B cell (primary cell): ENCODE measurements at regions not wholly inside any gene's neighbourhood (a gene's known extent, or its start where the extent isn't known, plus 50 kb on each side); places are given as distances from the start of the nearest gene placed in this dataset.
A peak's percentile ranks its signal among the peaks of the same experiment; 100 is the strongest.

ENCODE experiments used
- ATAC-seq: fragments of 200-7000 bp; cut with Tn5 transposase; one replicate; pipeline ENCODE4 v1.10.0; 2021; ENCODE audit warnings: low read depth, mild to moderate bottlenecking, moderate number of reproducible peaks, moderate library complexity
- CTCF ChIA-PET: fragments of 350-600 bp; sonication (Branson Sonifier 250); formaldehyde crosslinking; loops from one replicate; lab custom pipeline; 2021; ENCODE audit warnings: antibody characterized with exemption, inconsistent platforms; lab: Charles Lee
- POLR2A ChIA-PET: fragments of 350-600 bp; sonication (Branson Sonifier 250); formaldehyde crosslinking; loops from one replicate; lab custom pipeline; 2021; ENCODE audit warnings: antibody characterized with exemption; lab: Charles Lee
- DNase-seq: peaks from one replicate; pipeline ENCODE4 v3.0.0; 2013
- H2AFZ ChIP-seq: 2 replicates; pipeline ENCODE4 v1.6.1; 2012; ENCODE audit warnings: mild to moderate bottlenecking, low read depth, low read length; ENCODE audit not compliant: insufficient read depth, poor library complexity, severe bottlenecking
- H3K27ac ChIP-seq, 2 donors: 1 replicate in 1 of 2; 2 replicates in 1 of 2; pipeline ENCODE4 v1.5.1; 2012 to 2013; ENCODE audit warnings: low read length in 2 of 2, mild to moderate bottlenecking in 2 of 2, moderate library complexity in 1 of 2
- H3K27me3 ChIP-seq, 4 experiments: fragments of 200-600 bp in 1 of 4; sonication (generic) in 1 of 4; replicated peaks in 1 of 4; 1 replicate in 2 of 4; 2 replicates in 2 of 4; pipeline versions ENCODE4 v1.6.1 to v1.7.0; 2013 to 2016; ENCODE audit warnings: low read length in 3 of 4, mild to moderate bottlenecking in 2 of 4, mixed read lengths in 1 of 4, moderate library complexity in 1 of 4; ENCODE audit not compliant: insufficient read depth in 4 of 4, control insufficient read depth in 3 of 4; ENCODE audit errors: control extremely low read depth in 1 of 4
- H3K36me3 ChIP-seq, 2 experiments: replicated peaks in 1 of 2; 1 replicate in 1 of 2; 2 replicates in 1 of 2; pipeline versions ENCODE4 v1.6.1 to v1.7.1; 2013; ENCODE audit warnings: low read length in 1 of 2; ENCODE audit not compliant: insufficient read depth in 2 of 2, control insufficient read depth in 1 of 2; ENCODE audit errors: control extremely low read depth in 1 of 2, extremely low read depth in 1 of 2
- H3K4me1 ChIP-seq, 2 donors: fragments of 200-600 bp in 1 of 2; sonication (generic) in 1 of 2; 1 replicate in 1 of 2; 2 replicates in 1 of 2; pipeline versions ENCODE4 v1.5.1 to v1.6.1; 2013 to 2017; ENCODE audit warnings: low read length in 2 of 2; ENCODE audit not compliant: control insufficient read depth in 2 of 2, insufficient read depth in 2 of 2
- H3K4me2 ChIP-seq: replicated peaks from 2 replicates; pipeline ENCODE3; 2012; ENCODE audit warnings: mild to moderate bottlenecking, low read depth, low read length; ENCODE audit not compliant: poor library complexity, severe bottlenecking
- H3K4me3 ChIP-seq, 5 experiments: fragments of 200-600 bp in 1 of 5; sonication (generic) in 1 of 5; 1 replicate in 3 of 5; 2 replicates in 2 of 5; pipeline versions ENCODE4 v1.5.1 to v1.7.0; 2011 to 2016; ENCODE audit warnings: low read length in 4 of 5, mild to moderate bottlenecking in 4 of 5, low read depth in 2 of 5, control low read depth in 1 of 5, moderate library complexity in 1 of 5; ENCODE audit not compliant: insufficient read depth in 1 of 5; ENCODE audit errors: control extremely low read depth in 1 of 5, extremely low read depth in 1 of 5
- H3K79me2 ChIP-seq: fragments of 200-600 bp; sonication (generic); one replicate; pipeline ENCODE4 v1.6.0; 2016; ENCODE audit warnings: low read length; ENCODE audit not compliant: control insufficient read depth, insufficient read depth
- H3K9ac ChIP-seq: fragments of 200-600 bp; sonication (generic); 2 replicates; pipeline ENCODE4 v1.6.1; 2017; ENCODE audit warnings: mild to moderate bottlenecking, low read length, moderate library complexity
- H3K9me3 ChIP-seq, 3 donors: one replicate each; pipeline versions ENCODE4 v1.6.1 to v1.7.1; 2013; ENCODE audit warnings: low read length in 2 of 3; ENCODE audit not compliant: control insufficient read depth in 2 of 3, insufficient read depth in 1 of 3; ENCODE audit errors: control extremely low read depth in 1 of 3
- H4K20me1 ChIP-seq: 2 replicates; pipeline ENCODE4 v1.6.0; 2012; ENCODE audit warnings: mild to moderate bottlenecking, low read length; ENCODE audit not compliant: insufficient read depth, control insufficient read depth, poor library complexity, severe bottlenecking
- H3K27ac Mint-ChIP-seq: one replicate; pipeline ENCODE4 v1.8.0; 2021; ENCODE audit warnings: mixed read lengths
- H3K27me3 Mint-ChIP-seq: one replicate; pipeline ENCODE4 v1.8.0; 2021; ENCODE audit warnings: mixed read lengths
- H3K4me1 Mint-ChIP-seq: one replicate; pipeline ENCODE4 v1.8.0; 2021; ENCODE audit warnings: mixed read lengths
- H3K4me3 Mint-ChIP-seq: one replicate; pipeline ENCODE4 v1.8.0; 2021; ENCODE audit warnings: mixed read lengths
- H3K9me3 Mint-ChIP-seq: one replicate; pipeline ENCODE4 v1.8.0; 2022; ENCODE audit warnings: mixed read lengths; ENCODE audit not compliant: insufficient read depth
- CTCF ChIP-seq: fragments of 200-600 bp; IDR thresholded peaks from one replicate; pipeline ENCODE4 v1.8.0; 2022; ENCODE audit warnings: antibody characterized with exemption, mild to moderate bottlenecking
- EZH2 ChIP-seq: IDR thresholded peaks from 2 replicates; pipeline ENCODE4 v1.6.1; 2012; ENCODE audit warnings: borderline replicate concordance, low read depth, mild to moderate bottlenecking, moderate library complexity, low read length; ENCODE audit not compliant: insufficient read depth, poor library complexity, severe bottlenecking
- WGBS: methylation state at CpG from one replicate; pipeline ENCODE4 v1.1.5; 2013; ENCODE audit warnings: missing lambda C conversion rate; ENCODE audit not compliant: insufficient coverage; 5-methylcytosine and 5-hydroxymethylcytosine counted together
- intact Hi-C: fragments of 100-400 bp; cut with micrococcal nuclease; formaldehyde crosslinking; loops from one replicate; pipeline ENCODE4 v1.10.0; 2022

GRCh38 chr1:244254467-244254866, 197.2 kb downstream of the ADSS2 start:
- intact Hi-C loops, result loop anchor here (1.0 kb wide), 1 partner anchor 205 kb away; no protein-coding TSS in a partner anchor
- 14% methylated on average over 3 of the region's 6 CpGs for WGBS
- peak overlapping the region; percentile 47 for H2AFZ ChIP-seq
- H3K36me3 ChIP-seq, result no peaks in the 10 kb centered on the region
- Mint-ChIP-seq H3K27ac (peak overlapping the region; percentile 83), H3K9me3 (peaks cover 2% of the 10 kb centered on the region), H3K27me3 (no peaks in the 10 kb centered on the region), H3K4me3 (peak overlapping the region; percentile 57), H3K4me1 (peaks cover 47% of the 10 kb centered on the region)
- CTCF ChIA-PET, result interaction anchor here (0.5 to 1.0 kb wide), 7 partner anchors 13 to 901 kb away, joined by 3 to 4 read pairs (median 4); partner anchors contain the start of gene ZBTB18
- peaks cover 4% of the 10 kb centered on the region for H3K79me2 ChIP-seq
- peak; percentile 73 for DNase-seq
- POLR2A ChIA-PET, result interaction anchor here (0.6 to 1.4 kb wide), 3 partner anchors 54 to 967 kb away, joined by 4 to 5 read pairs (median 4); no protein-coding TSS in a partner anchor
- peak; percentile 95 for ATAC-seq
- peak overlapping the region in 3 of 5 experiments; percentile 7 to 42 (median 18) for H3K4me3 ChIP-seq
- H3K27me3 ChIP-seq, result no peaks in the 10 kb centered on the region
- peak overlapping the region; percentile 77 to 83 for H3K27ac ChIP-seq
- peaks cover 43 to 52% of the 10 kb centered on the region in 2 donors for H3K4me1 ChIP-seq
- H4K20me1 ChIP-seq, result no peaks in the 10 kb centered on the region
- peak overlapping the region; percentile 50 for H3K9ac ChIP-seq
- H3K4me2 ChIP-seq, result peak overlapping the region; percentile 70
- TF ChIP-seq CTCF (no peak), EZH2 (no peak)
- H3K9me3 ChIP-seq, result peaks cover 0 to 7% (median 0%) of the 10 kb centered on the region in 3 donors

GRCh38 chr1:244255426-244255965, 196.2 kb downstream of the ADSS2 start:
- Histone ChIP-seq H3K9ac (peak overlapping the region; percentile 50), H3K27ac (peak overlapping the region in 1 of 2 donors; percentile 77), H2AFZ (no peak overlapping the region), H3K4me2 (no peak overlapping the region), H3K4me1 (peaks cover 43 to 52% of the 10 kb centered on the region in 2 donors), H3K4me3 (peak overlapping the region in 1 of 5 experiments; percentile 42), H4K20me1 (no peaks in the 10 kb centered on the region), H3K9me3 (peaks cover 0 to 7% (median 0%) of the 10 kb centered on the region in 3 donors), H3K36me3 (no peaks in the 10 kb centered on the region), H3K79me2 (peaks cover 4% of the 10 kb centered on the region), H3K27me3 (no peaks in the 10 kb centered on the region)
- 100% methylated on average over 1 of the region's 5 CpGs for WGBS
- intact Hi-C loops, result no loop called here
- Mint-ChIP-seq H3K27me3 (no peaks in the 10 kb centered on the region), H3K27ac (peak overlapping the region; percentile 83), H3K9me3 (peaks cover 2% of the 10 kb centered on the region), H3K4me3 (no peak overlapping the region), H3K4me1 (peaks cover 47% of the 10 kb centered on the region)
- DNase-seq (no peak), ATAC-seq (no peak)
- POLR2A ChIA-PET, result interaction anchor here (0.6 to 1.4 kb wide), 4 partner anchors 15 to 969 kb away, joined by 4 to 12 read pairs (median 6); no protein-coding TSS in a partner anchor
- CTCF ChIA-PET, result interaction anchor here (0.6 to 0.7 kb wide), 2 partner anchors 423 to 673 kb away, joined by 3 to 4 read pairs; no protein-coding TSS in a partner anchor
- TF ChIP-seq EZH2 (no peak), CTCF (no peak)
